ENCODE measurements at regions not wholly inside any gene's neighbourhood (a gene's known extent, or its start where the extent isn't known, plus 50 kb on each side); places are given as distances from the start of the nearest gene placed in this dataset.

DNA sequence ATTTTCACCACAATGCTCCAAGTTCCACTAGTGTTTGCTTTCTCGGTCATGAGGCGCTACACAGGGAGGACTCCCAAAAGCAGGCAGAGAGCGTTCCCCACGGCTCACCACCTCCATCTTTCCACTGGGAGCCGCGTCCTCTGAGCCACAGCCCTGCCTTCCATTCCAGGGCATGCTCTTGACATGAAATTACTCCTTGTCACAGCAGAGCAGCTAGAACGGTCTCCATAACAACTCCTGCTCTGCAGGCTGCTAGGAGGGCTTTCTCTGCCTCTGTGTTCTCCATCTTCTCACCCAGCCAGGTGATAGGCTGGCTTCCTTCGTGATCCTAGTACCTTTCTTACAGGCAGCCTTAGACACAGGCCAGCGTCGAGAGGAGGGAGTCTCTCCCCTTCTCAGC is 171.8 kb upstream of the UBL3 start:
- Histone ChIP-seq H3K36me3 (no peaks in the 10 kb centered on the region), H3K4me1 (peaks cover 12% of the 10 kb centered on the region), H3K9me3 (no peaks in the 10 kb centered on the region), H3K27ac (no peak overlapping the region), H3K4me3 (no peak overlapping the region), H3K27me3 (no peaks in the 10 kb centered on the region)
- intact Hi-C loops (cut with DNase I) = no loop called here
- DNase-seq (ENCODE audit: extremely low spot score in 2 of 2) = no peak
- TF ChIP-seq POLR2A (IDR thresholded peaks at IDR 0.05) = no peak
- no peak for TF ChIP-seq POLR2AphosphoS5 (IDR thresholded peaks at IDR 0.05; ENCODE audit: insufficient read depth in 1 of 2, low read depth in 1 of 2)
- TF ChIP-seq CTCF (IDR thresholded peaks at IDR 0.05) = no peak

GRCh38 chr13:30021611-30022010 is 171.2 kb upstream of the UBL3 start:
- intact Hi-C loops (cut with DNase I) = no loop called here
- DNase-seq (ENCODE audit: extremely low spot score in 2 of 2) = no peak
- no peak overlapping the region for H3K27ac ChIP-seq
- H3K4me3 ChIP-seq = no peak overlapping the region
- no peaks in the 10 kb centered on the region for H3K36me3 ChIP-seq
- peaks cover 8% of the 10 kb centered on the region for H3K4me1 ChIP-seq
- H3K9me3 ChIP-seq = no peaks in the 10 kb centered on the region
- H3K27me3 ChIP-seq = no peaks in the 10 kb centered on the region
- TF ChIP-seq CTCF (IDR thresholded peaks at IDR 0.05) (no peak), POLR2AphosphoS5 (IDR thresholded peaks at IDR 0.05; ENCODE audit: insufficient read depth in 1 of 2, low read depth in 1 of 2) (no peak), POLR2A (IDR thresholded peaks at IDR 0.05) (no peak)

GRCh38 chr13:30020726-30021312 is 170.4 kb upstream of the UBL3 start:
- no peaks in the 10 kb centered on the region for H3K36me3 ChIP-seq
- intact Hi-C loops (cut with DNase I) = no loop called here
- H3K9me3 ChIP-seq = no peaks in the 10 kb centered on the region
- H3K27me3 ChIP-seq = no peaks in the 10 kb centered on the region
- H3K4me3 ChIP-seq = no peak overlapping the region
- DNase-seq (ENCODE audit: extremely low spot score in 2 of 2) = no peak
- peaks cover 6% of the 10 kb centered on the region for H3K4me1 ChIP-seq
- no peak overlapping the region for H3K27ac ChIP-seq
- no peak for TF ChIP-seq POLR2A (IDR thresholded peaks at IDR 0.05)
- TF ChIP-seq POLR2AphosphoS5 (IDR thresholded peaks at IDR 0.05; ENCODE audit: insufficient read depth in 1 of 2, low read depth in 1 of 2) = no peak
- TF ChIP-seq CTCF (IDR thresholded peaks at IDR 0.05) = no peak

DNA sequence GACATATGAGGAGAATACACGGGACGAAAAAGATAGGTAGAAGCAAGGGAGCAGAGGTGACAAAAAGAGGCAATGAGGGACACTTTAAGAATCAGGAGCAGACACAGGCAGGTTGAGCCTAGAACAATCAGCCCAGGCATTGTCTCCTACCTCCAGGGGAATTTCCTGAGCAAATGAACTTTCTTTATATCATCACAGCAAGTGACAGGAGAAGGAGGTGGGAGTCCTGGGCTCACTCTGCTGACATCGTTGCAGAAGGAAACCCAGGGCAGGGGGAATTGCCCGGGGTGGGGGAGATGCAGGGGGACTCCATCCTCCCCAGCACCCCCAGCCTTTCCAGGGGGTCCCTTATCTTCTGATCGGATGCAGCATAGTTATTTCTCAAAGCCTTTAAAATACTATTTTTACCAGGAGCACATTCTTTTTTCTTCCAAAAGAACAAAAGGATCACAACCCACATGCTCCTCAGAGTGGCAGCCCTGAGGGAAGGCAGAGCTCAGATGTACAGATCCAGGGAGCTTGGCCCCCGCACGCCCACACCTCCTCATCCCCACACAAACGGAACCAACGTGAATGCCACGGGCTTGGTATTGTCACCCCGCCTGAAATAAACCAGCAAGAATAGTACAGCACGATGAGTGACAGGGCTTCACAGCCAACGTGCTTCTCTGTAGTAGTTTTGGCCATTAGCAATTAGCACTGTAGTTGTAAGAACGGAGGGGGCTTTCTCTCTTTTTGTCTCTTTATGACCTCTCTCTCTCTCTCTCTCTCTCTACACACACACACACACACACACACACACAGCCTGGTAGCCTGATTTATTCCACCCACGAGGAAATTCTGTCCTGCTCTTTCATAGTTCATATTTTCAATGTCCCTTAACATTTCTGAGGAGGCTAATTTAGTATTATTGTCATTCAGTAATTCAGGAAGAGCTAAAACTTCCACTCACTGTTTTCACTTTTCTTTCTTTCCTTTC is 169.5 kb upstream of the UBL3 start:
- Histone ChIP-seq H3K27me3 (no peaks in the 10 kb centered on the region), H3K36me3 (no peaks in the 10 kb centered on the region), H3K27ac (no peak overlapping the region), H3K4me1 (no peaks in the 10 kb centered on the region), H3K9me3 (no peaks in the 10 kb centered on the region), H3K4me3 (no peak overlapping the region)
- no peak for DNase-seq (ENCODE audit: extremely low spot score in 2 of 2)
- intact Hi-C loops (cut with DNase I) = no loop called here
- no peak for TF ChIP-seq POLR2AphosphoS5 (IDR thresholded peaks at IDR 0.05; ENCODE audit: insufficient read depth in 1 of 2, low read depth in 1 of 2)
- no peak for TF ChIP-seq CTCF (IDR thresholded peaks at IDR 0.05)
- no peak for TF ChIP-seq POLR2A (IDR thresholded peaks at IDR 0.05)

DNA sequence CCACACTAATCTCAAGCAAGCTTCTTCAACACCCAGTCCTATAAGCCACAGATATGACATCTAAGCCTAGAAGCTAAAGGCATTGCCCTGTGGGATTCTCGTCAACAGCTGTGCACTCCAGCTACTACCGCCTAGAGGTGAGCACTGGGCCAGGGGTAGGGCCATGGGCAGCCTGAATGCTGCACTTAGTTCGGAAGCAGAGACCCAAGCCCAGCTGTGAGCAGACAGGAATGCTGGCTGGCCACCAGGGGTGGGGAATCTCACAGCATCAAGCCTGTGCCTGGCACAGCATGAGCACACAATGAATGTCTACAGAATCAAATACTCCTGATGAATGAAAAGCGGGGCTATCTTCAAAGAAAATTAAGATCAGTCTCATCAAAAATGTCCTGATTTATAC is 167.5 kb upstream of the UBL3 start:
- intact Hi-C loops (cut with DNase I) = no loop called here
- TF ChIP-seq CTCF (IDR thresholded peaks at IDR 0.05) (no peak), POLR2AphosphoS5 (IDR thresholded peaks at IDR 0.05; ENCODE audit: insufficient read depth in 1 of 2, low read depth in 1 of 2) (no peak), POLR2A (IDR thresholded peaks at IDR 0.05) (no peak)
- Histone ChIP-seq H3K36me3 (no peaks in the 10 kb centered on the region), H3K4me3 (no peak overlapping the region), H3K9me3 (no peaks in the 10 kb centered on the region), H3K4me1 (no peaks in the 10 kb centered on the region), H3K27me3 (no peaks in the 10 kb centered on the region), H3K27ac (no peak overlapping the region)
- no peak for DNase-seq (ENCODE audit: extremely low spot score in 2 of 2)
